ENCODE measurements at regions not wholly inside any gene's neighbourhood (a gene's known extent, or its start where the extent isn't known, plus 50 kb on each side); places are given as distances from the start of the nearest gene placed in this dataset.

DNA sequence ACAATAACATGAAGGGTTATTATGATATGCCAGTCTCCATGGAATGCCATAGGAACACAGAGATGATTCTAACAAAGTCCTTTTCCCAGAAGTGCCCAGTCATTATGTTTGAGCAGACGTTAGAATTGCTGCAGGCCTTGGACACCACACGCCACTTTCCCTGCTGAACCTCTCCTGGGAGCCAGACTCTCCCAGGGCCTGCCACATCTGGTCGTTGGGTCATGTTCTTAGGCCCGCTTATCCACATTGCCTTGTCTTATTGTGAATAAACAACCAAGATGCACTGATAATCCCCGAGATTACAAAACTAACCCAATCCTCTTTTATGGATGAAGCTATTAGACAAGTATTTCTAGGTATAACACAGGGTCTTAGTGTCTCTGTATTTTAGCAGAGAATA is 276.5 kb upstream of the CITED2 start:
- no peak for TF ChIP-seq CTCF (IDR thresholded peaks at IDR 0.05)
- no peak for TF ChIP-seq POLR2A (IDR thresholded peaks at IDR 0.05)
- no peak for TF ChIP-seq POLR2AphosphoS5 (IDR thresholded peaks at IDR 0.05)
- TF ChIP-seq EP300 (IDR thresholded peaks at IDR 0.05), result no peak
